H9 (cell line): ENCODE measurements at regions not wholly inside any gene's neighbourhood (a gene's known extent, or its start where the extent isn't known, plus 50 kb on each side); places are given as distances from the start of the nearest gene placed in this dataset.

Experiments
- DNase-seq: peaks from one replicate; pipeline ENCODE4 v3.0.0-alpha.2; 2017
- H2AFZ ChIP-seq: one replicate; pipeline ENCODE4 v1.6.1; 2013; ENCODE audit warnings: mild to moderate bottlenecking, low read length, control low read depth, moderate library complexity
- H2AK5ac ChIP-seq: 2 replicates; pipeline ENCODE4 v1.6.1; 2013; ENCODE audit warnings: low read length, control low read depth, mixed read lengths; ENCODE audit not compliant: insufficient read length
- H2BK120ac ChIP-seq: one replicate; pipeline ENCODE4 v1.6.1; 2013; ENCODE audit warnings: low read depth, mild to moderate bottlenecking, low read length, control low read depth, inconsistent platforms; ENCODE audit not compliant: poor library complexity, severe bottlenecking
- H2BK12ac ChIP-seq: 2 replicates; pipeline ENCODE4 v1.6.1; 2013; ENCODE audit warnings: low read length, control low read depth, mixed read lengths, low read depth; ENCODE audit not compliant: insufficient read length
- H2BK15ac ChIP-seq: 2 replicates; pipeline ENCODE4 v1.6.1; 2013; ENCODE audit warnings: low read depth, low read length, control low read depth
- H2BK20ac ChIP-seq: one replicate; pipeline ENCODE4 v1.6.1; 2013; ENCODE audit warnings: low read depth, mild to moderate bottlenecking, low read length, control low read depth, inconsistent platforms; ENCODE audit not compliant: poor library complexity, severe bottlenecking
- H2BK5ac ChIP-seq: 2 replicates; pipeline ENCODE4 v1.6.1; 2013; ENCODE audit warnings: low read length, control low read depth, mixed read lengths; ENCODE audit not compliant: insufficient read length
- H3K14ac ChIP-seq: 2 replicates; pipeline ENCODE4 v1.6.1; 2013; ENCODE audit warnings: low read length, control low read depth; ENCODE audit not compliant: insufficient read depth
- H3K18ac ChIP-seq: 2 replicates; pipeline ENCODE4 v1.6.1; 2013; ENCODE audit warnings: low read depth, mild to moderate bottlenecking, mixed read lengths, low read length, control low read depth; ENCODE audit not compliant: insufficient read length
- H3K23ac ChIP-seq: 2 replicates; pipeline ENCODE4 v1.6.1; 2013; ENCODE audit warnings: low read length, control low read depth, mixed read lengths, low read depth; ENCODE audit not compliant: insufficient read length
- H3K23me2 ChIP-seq: 2 replicates; pipeline ENCODE4 v1.6.1; 2013; ENCODE audit warnings: low read depth, mild to moderate bottlenecking, mixed read lengths, low read length, control low read depth; ENCODE audit not compliant: insufficient read length, poor library complexity, severe bottlenecking
- H3K27ac ChIP-seq: 2 replicates; pipeline ENCODE4 v1.5.1; 2013; ENCODE audit warnings: low read length, control low read depth, mixed read lengths, low read depth; ENCODE audit not compliant: insufficient read length
- H3K27me3 ChIP-seq: 2 replicates; pipeline ENCODE4 v1.6.1; 2013; ENCODE audit warnings: low read length, control low read depth, inconsistent platforms; ENCODE audit not compliant: insufficient read depth
- H3K4ac ChIP-seq: 2 replicates; pipeline ENCODE4 v1.6.1; 2013; ENCODE audit warnings: low read depth, mild to moderate bottlenecking, control low read depth, inconsistent platforms, low read length, moderate library complexity
- H3K4me1 ChIP-seq: 2 replicates; pipeline ENCODE4 v1.6.1; 2013; ENCODE audit warnings: low read length, control low read depth, inconsistent platforms; ENCODE audit not compliant: insufficient read depth
- H3K4me2 ChIP-seq: 2 replicates; pipeline ENCODE4 v1.6.1; 2013; ENCODE audit warnings: low read length, control low read depth, mixed read lengths; ENCODE audit not compliant: insufficient read length, insufficient read depth
- H3K56ac ChIP-seq: 2 replicates; pipeline ENCODE4 v1.6.1; 2013; ENCODE audit warnings: low read depth, mild to moderate bottlenecking, mixed read lengths, low read length, control low read depth; ENCODE audit not compliant: insufficient read length
- H3K79me1 ChIP-seq: 2 replicates; pipeline ENCODE4 v1.6.1; 2013; ENCODE audit warnings: low read depth, mild to moderate bottlenecking, moderate library complexity, low read length, control low read depth, inconsistent platforms; ENCODE audit not compliant: insufficient read depth, poor library complexity, severe bottlenecking
- H3K79me2 ChIP-seq: 2 replicates; pipeline ENCODE4 v1.6.1; 2013; ENCODE audit warnings: low read length, control low read depth, inconsistent platforms; ENCODE audit not compliant: insufficient read depth
- H3K9ac ChIP-seq: 2 replicates; pipeline ENCODE4 v1.6.1; 2013; ENCODE audit warnings: low read length, control low read depth, mixed read lengths; ENCODE audit not compliant: insufficient read length; ENCODE audit errors: extremely low read depth
- H3K9me3 ChIP-seq: one replicate; pipeline ENCODE4 v1.6.1; 2013; ENCODE audit warnings: low read depth, low read length, inconsistent platforms; ENCODE audit not compliant: control insufficient read depth
- H3T11ph ChIP-seq: one replicate; pipeline ENCODE4 v1.6.1; 2013; ENCODE audit warnings: mild to moderate bottlenecking, low read length, control low read depth, inconsistent platforms
- H4K20me1 ChIP-seq: one replicate; pipeline ENCODE4 v1.6.1; 2013; ENCODE audit not compliant: control insufficient read depth, insufficient read length, insufficient read depth
- H4K5ac ChIP-seq: 2 replicates; pipeline ENCODE4 v1.6.1; 2013; ENCODE audit warnings: low read depth, mild to moderate bottlenecking, mixed read lengths, low read length, control low read depth; ENCODE audit not compliant: insufficient read length
- H4K8ac ChIP-seq: replicated peaks from 2 replicates; pipeline ENCODE4 v1.6.1; 2013; ENCODE audit warnings: low read length, control low read depth, mixed read lengths, low read depth; ENCODE audit not compliant: insufficient read length
- H4K91ac ChIP-seq: 2 replicates; pipeline ENCODE4 v1.6.1; 2013; ENCODE audit warnings: low read depth, mild to moderate bottlenecking, moderate library complexity, mixed read lengths, low read length, control low read depth; ENCODE audit not compliant: insufficient read length
- H3K27ac Mint-ChIP-seq, 3 experiments: 2 replicates in 2 of 3; 3 replicates in 1 of 3; pipeline ENCODE4 v1.8.0; 2020 to 2021; ENCODE audit warnings: mixed read lengths in 3 of 3, mild to moderate bottlenecking in 1 of 3, moderate library complexity in 1 of 3
- H3K27me3 Mint-ChIP-seq: 2 replicates; pipeline ENCODE4 v1.8.0; 2021; ENCODE audit warnings: low read depth, mild to moderate bottlenecking, moderate library complexity, mixed read lengths
- H3K36me3 Mint-ChIP-seq, 3 experiments: 2 replicates in 2 of 3; 3 replicates in 1 of 3; pipeline ENCODE4 v1.8.0; 2020 to 2021; ENCODE audit warnings: low read depth in 3 of 3, mixed read lengths in 3 of 3; ENCODE audit not compliant: insufficient read depth in 1 of 3
- H3K4me1 Mint-ChIP-seq, 2 experiments: 2 replicates each; pipeline ENCODE4 v1.8.0; 2020; ENCODE audit warnings: mixed read lengths in 2 of 2
- H3K4me3 Mint-ChIP-seq, 2 experiments: 2 replicates in 1 of 2; 3 replicates in 1 of 2; pipeline ENCODE4 v1.8.0; 2020 to 2021; ENCODE audit warnings: mild to moderate bottlenecking in 2 of 2, mixed read lengths in 2 of 2, moderate library complexity in 1 of 2
- H3K9me3 Mint-ChIP-seq, 2 experiments: 2 replicates in 1 of 2; 3 replicates in 1 of 2; pipeline ENCODE4 v1.8.0; 2020; ENCODE audit warnings: mild to moderate bottlenecking in 2 of 2, mixed read lengths in 2 of 2, moderate library complexity in 1 of 2
- CTCF ChIP-seq: fragments of 200-600 bp; sonication (generic); conservative IDR thresholded peaks from 3 replicates; pipeline ENCODE4 v1.8.0; 2021; ENCODE audit warnings: antibody characterized with exemption, mild to moderate bottlenecking
- WGBS: extraction: QIAGEN DNeasy Blood & Tissue Kit; methylation state at CpG from one replicate; pipeline ENCODE4 v1.1.7; 2013; ENCODE audit warnings: missing lambda C conversion rate, low lambda C conversion rate, mixed read lengths; ENCODE audit not compliant: insufficient read length; ENCODE audit errors: extremely low coverage; 5-methylcytosine and 5-hydroxymethylcytosine counted together

- TF ChIP-seq CTCF, result no peak
- no peak overlapping the region for H2AFZ ChIP-seq
- no peak overlapping the region for H2BK120ac ChIP-seq
- Mint-ChIP-seq H3K36me3 (no peaks in the 10 kb centered on the region), H3K27me3 (peaks cover 7% of the 10 kb centered on the region), H3K4me3 (no peak overlapping the region), H3K9me3 (no peaks in the 10 kb centered on the region), H3K4me1 (peaks cover 7 to 12% of the 10 kb centered on the region in 2 experiments), H3K27ac (no peak overlapping the region; a peak in 2 of 7 replicates)
- H4K20me1 ChIP-seq, result no peaks in the 10 kb centered on the region
- no peak overlapping the region for H4K8ac ChIP-seq
- H3K9me3 ChIP-seq, result no peaks in the 10 kb centered on the region
- no peaks in the 10 kb centered on the region for H3K79me1 ChIP-seq
- no peak overlapping the region for H2AK5ac ChIP-seq
- no peaks in the 10 kb centered on the region for H3K4me1 ChIP-seq
- H3K18ac ChIP-seq, result no peak overlapping the region
- no peak overlapping the region for H3K4me2 ChIP-seq
- no peak overlapping the region for H2BK15ac ChIP-seq
- no peak overlapping the region for H4K5ac ChIP-seq
- H3K56ac ChIP-seq, result no peak overlapping the region
- no peaks in the 10 kb centered on the region; the same call in 1 of the 2 replicates for H3K27me3 ChIP-seq
- H3K23me2 ChIP-seq, result no peaks in the 10 kb centered on the region
- no peak overlapping the region for H3K23ac ChIP-seq
- no peak overlapping the region for H3K9ac ChIP-seq
- no peak overlapping the region for H3K14ac ChIP-seq
- no peak overlapping the region for H3T11ph ChIP-seq
- no peak overlapping the region for H2BK5ac ChIP-seq
- no peak for DNase-seq
- no peak overlapping the region for H2BK20ac ChIP-seq
- no CpG with 5 or more reads among the region's 4 CpGs for WGBS
- H2BK12ac ChIP-seq, result no peak overlapping the region
- H3K4ac ChIP-seq, result no peak overlapping the region
- no peaks in the 10 kb centered on the region for H3K79me2 ChIP-seq
- no peak overlapping the region for H3K27ac ChIP-seq
- no peak overlapping the region for H4K91ac ChIP-seq
Measured at GRCh38 chr10:105761576-105762260, 1120.6 kb downstream of the SORCS3 start.
